ENCODE measurements at regions not wholly inside any gene's neighbourhood (a gene's known extent, or its start where the extent isn't known, plus 50 kb on each side); places are given as distances from the start of the nearest gene placed in this dataset.

- TF ChIP-seq CTCF (IDR thresholded peaks at IDR 0.05; ENCODE audit: low read depth, low read length, poor library complexity, severe bottlenecking) (no peak), EZH2phosphoT487 (IDR thresholded peaks at IDR 0.05; ENCODE audit: borderline replicate concordance, low read length) (no peak)
Observed at GRCh38 chr16:72576189-72576588, 404.2 kb upstream of the PMFBP1 start.

Measured in DOHH2 (cell line).